Stomach (tissue), 4 donors: ENCODE measurements at regions not wholly inside any gene's neighbourhood (a gene's known extent, or its start where the extent isn't known, plus 50 kb on each side); places are given as distances from the start of the nearest gene placed in this dataset.

Source experiments
- CTCF ChIP-seq, 7 experiments: fragments of 450-650 bp in 4 of 7; fragments of 200-600 bp in 3 of 7; sonication (generic) in 3 of 7; IDR thresholded peaks; one replicate each; pipeline ENCODE4 v1.5.1; 2016 to 2019; ENCODE audit warnings: antibody characterized with exemption in 7 of 7, control low read depth in 2 of 7, mild to moderate bottlenecking in 1 of 7
- POLR2A ChIP-seq, 4 donors: fragments of 450-650 bp; IDR thresholded peaks; one replicate each; pipeline ENCODE4 v1.6.1; 2016; ENCODE audit warnings: antibody characterized with exemption in 4 of 4, control low read depth in 2 of 4, mild to moderate bottlenecking in 1 of 4, moderate library complexity in 1 of 4
- POLR2AphosphoS5 ChIP-seq, 3 donors: sonication (generic); formaldehyde crosslinking; IDR thresholded peaks; one replicate each; pipeline ENCODE4 v1.6.1; 2016; ENCODE audit warnings: antibody characterized with exemption in 3 of 3

- TF ChIP-seq CTCF (IDR thresholded peaks at IDR 0.05): no peak
- TF ChIP-seq POLR2A (IDR thresholded peaks at IDR 0.05): no peak
- TF ChIP-seq POLR2AphosphoS5 (IDR thresholded peaks at IDR 0.05): no peak
Measured at GRCh38 chr3:110667216-110667615, 404.4 kb upstream of the NECTIN3 start.
